SJCRH30 (cell line): ENCODE measurements at regions not wholly inside any gene's neighbourhood (a gene's known extent, or its start where the extent isn't known, plus 50 kb on each side); places are given as distances from the start of the nearest gene placed in this dataset.

Source experiments
- DNase-seq, 2 experiments: peaks; one replicate each; pipeline ENCODE4 v3.0.0-alpha.2; 2015 to 2020
- H3K27ac ChIP-seq: fragments of 250-450 bp; sonication (Bioruptor Pico); 2 replicates; pipeline ENCODE4 v1.5.1; 2020; ENCODE audit warnings: mild to moderate bottlenecking, moderate library complexity
- H3K27me3 ChIP-seq: fragments of 250-450 bp; sonication (Bioruptor Pico); 2 replicates; pipeline ENCODE4 v1.5.1; 2020; ENCODE audit warnings: mild to moderate bottlenecking, moderate library complexity
- H3K36me3 ChIP-seq: fragments of 250-450 bp; sonication (Bioruptor Pico); 2 replicates; pipeline ENCODE4 v1.5.1; 2020; ENCODE audit warnings: mild to moderate bottlenecking, moderate library complexity
- H3K4me1 ChIP-seq: fragments of 250-450 bp; sonication (Bioruptor Pico); 2 replicates; pipeline ENCODE4 v1.5.1; 2020; ENCODE audit warnings: mild to moderate bottlenecking, moderate library complexity
- H3K4me3 ChIP-seq: fragments of 250-450 bp; sonication (Bioruptor Pico); 2 replicates; pipeline ENCODE4 v1.5.1; 2020; ENCODE audit warnings: mild to moderate bottlenecking, moderate library complexity
- H3K9me3 ChIP-seq: fragments of 250-450 bp; sonication (Bioruptor Pico); replicated peaks from 2 replicates; pipeline ENCODE4 v1.5.1; 2020; ENCODE audit warnings: mild to moderate bottlenecking, moderate library complexity

DNA sequence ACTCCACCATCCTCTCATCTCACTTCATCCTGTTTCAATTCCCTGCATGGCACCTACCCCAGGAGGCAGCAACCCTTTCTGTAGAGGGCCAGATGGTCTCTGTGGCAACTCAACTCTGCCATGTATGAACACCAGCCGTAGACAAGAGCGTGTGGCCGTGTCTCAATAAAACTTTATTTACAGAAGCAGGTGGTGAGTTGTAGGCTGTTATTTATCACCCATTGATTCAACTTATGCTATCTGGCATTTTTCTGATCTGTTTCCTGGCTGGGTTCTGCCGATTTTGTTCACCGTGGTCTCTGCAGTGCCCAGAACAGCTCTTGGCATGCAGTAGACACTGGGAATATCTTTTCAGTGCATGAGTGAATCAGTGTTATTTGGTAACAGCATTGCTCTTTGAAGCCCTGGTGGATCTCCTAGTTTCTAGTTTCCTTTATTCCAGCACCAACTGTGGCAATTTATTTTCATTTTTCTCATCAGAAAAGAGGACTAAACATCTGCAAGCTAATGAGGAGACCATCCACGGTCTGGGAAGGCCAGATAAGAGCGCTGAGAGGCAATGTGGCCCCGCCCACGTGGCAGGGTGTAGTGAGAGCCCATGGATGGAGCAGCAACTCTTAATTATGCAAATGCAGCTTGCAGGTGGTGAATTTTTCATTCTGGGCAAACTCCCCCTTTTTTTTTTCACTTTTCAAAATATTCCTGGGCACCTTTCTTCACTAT is 77.9 kb downstream of the CTSL start:
- no peaks in the 10 kb centered on the region for H3K27me3 ChIP-seq
- no peak overlapping the region for H3K4me3 ChIP-seq
- no peak for DNase-seq
- no peaks in the 10 kb centered on the region for H3K9me3 ChIP-seq
- H3K36me3 ChIP-seq, result no peaks in the 10 kb centered on the region
- H3K4me1 ChIP-seq, result no peaks in the 10 kb centered on the region
- no peak overlapping the region for H3K27ac ChIP-seq

DNA sequence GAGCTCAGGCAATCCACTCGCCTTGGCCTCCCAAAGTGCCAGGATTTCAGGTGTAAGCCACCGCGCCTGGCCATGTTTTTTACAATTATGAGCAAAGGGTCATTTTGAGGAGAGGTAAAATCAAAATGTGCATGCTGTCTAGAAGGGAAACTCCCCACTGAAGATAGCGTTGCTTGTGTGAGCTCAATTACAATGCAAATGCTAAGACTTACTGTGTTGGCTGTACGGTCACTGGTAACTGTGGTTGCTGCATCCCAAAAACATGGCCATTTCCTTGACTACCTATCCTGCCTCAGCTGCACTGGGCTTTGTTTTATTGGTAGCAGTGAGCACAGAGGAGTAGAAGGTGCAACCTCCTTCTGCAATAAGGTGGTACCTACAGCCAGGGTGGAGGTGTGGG is 77.4 kb upstream of the SPATA31E1 start:
- Histone ChIP-seq H3K36me3 (no peaks in the 10 kb centered on the region), H3K4me3 (no peak overlapping the region), H3K27me3 (no peaks in the 10 kb centered on the region), H3K27ac (no peak overlapping the region), H3K9me3 (peaks cover 3% of the 10 kb centered on the region; the same call in 1 of the 2 replicates), H3K4me1 (no peaks in the 10 kb centered on the region)
- DNase-seq, result no peak

DNA sequence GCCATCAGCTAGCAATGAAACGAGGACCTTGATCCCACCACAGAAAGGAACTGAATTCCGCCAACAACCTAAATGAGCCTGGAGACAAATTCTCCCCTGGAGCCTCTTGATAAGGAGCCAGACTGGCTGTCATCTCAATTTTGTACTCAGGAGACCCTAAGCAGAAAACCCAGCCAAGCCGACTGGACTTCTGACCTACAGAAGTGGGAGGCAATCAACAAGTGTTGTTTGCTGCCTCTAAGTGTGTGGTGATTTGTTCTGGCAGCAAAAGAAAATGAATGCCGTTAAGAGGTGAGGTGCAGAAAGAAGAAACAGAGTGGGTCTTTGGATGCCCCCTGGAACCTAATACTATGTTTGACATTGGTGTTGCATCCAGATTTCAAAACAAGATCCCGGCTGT is 72.7 kb upstream of the SPATA31E1 start:
- no peak overlapping the region for H3K4me3 ChIP-seq
- peaks cover 3% of the 10 kb centered on the region; the same call in 1 of the 2 replicates for H3K9me3 ChIP-seq
- H3K27me3 ChIP-seq, result no peaks in the 10 kb centered on the region
- DNase-seq, result no peak
- no peaks in the 10 kb centered on the region for H3K4me1 ChIP-seq
- H3K27ac ChIP-seq, result no peak overlapping the region
- H3K36me3 ChIP-seq, result no peaks in the 10 kb centered on the region

DNA sequence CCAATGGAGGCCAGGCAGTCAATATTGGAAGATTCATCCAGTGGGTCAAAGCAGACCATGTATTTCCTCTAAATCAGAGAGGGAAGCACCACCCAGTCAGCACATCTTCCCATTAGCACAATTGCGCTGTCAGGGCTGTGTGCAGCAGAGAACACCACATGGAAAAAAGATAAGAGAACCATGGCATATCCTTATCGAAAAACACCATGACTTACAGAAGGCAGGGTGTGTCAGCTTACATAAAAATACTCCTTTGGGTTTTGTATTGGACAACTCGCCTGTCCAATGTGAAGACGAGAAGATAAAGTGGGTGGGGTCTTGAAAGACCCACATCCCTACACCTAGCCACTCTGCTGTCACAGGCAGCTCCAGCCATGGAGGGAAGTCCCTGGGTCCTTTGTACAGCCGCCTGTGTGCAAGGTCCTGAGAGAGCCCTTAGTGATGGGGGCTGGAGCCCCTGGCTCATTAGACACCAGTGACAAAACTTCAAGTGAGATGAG is 71.9 kb upstream of the SPATA31E1 start:
- no peak overlapping the region for H3K27ac ChIP-seq

DNA sequence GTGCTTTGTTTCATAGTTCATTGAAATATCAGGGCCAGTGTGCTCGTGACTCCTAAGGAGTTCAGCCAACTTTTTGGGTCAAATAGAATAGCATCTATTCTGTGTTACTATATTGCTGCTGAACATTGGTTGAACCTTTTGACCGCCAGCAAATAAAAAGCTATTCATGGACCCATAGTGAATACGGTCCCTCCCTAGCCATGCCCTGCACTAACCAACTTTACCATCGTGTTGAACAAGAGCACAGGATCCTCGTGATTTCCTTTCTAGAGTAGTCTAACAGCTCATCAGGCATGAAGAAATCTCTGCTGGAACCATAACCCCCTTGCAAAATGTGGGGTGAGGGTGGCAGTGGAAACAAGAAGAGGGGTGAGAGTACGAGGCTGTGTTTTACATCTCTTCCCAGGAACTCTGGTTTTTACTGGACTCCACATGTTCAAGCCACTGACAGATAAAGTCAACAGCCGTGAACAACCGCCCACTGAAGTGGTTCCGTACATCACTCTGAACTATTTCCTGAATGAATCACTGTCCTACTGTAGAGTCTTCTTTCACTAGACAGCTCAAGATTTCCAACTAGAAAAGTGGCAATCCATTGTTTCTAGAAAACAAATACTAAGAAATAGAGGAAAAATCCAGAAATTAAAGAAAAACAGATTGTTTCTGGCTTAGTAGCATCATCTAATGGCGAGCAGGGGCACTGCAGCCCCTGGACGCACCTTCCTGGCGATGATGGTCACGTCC is 70.1 kb upstream of the SPATA31E1 start:
- H3K36me3 ChIP-seq, result no peaks in the 10 kb centered on the region
- H3K27ac ChIP-seq, result no peak overlapping the region
- peak in 1 of 2 experiments; percentile 24 for DNase-seq
- 0 out of 2 replicates have a peak, but pooled peaks cover 3% of the 10 kb centered on the region for H3K4me1 ChIP-seq
- H3K9me3 ChIP-seq, result peaks cover 3% of the 10 kb centered on the region; the same call in 1 of the 2 replicates
- H3K4me3 ChIP-seq, result no peak overlapping the region
- no peaks in the 10 kb centered on the region for H3K27me3 ChIP-seq

More for the DNA sequence above, 71.9 kb upstream of the SPATA31E1 start:
- no peaks in the 10 kb centered on the region for H3K4me1 ChIP-seq
- peaks cover 3% of the 10 kb centered on the region; the same call in 1 of the 2 replicates for H3K9me3 ChIP-seq
- H3K27me3 ChIP-seq, result no peaks in the 10 kb centered on the region
- DNase-seq, result no peak
- H3K36me3 ChIP-seq, result no peaks in the 10 kb centered on the region
- no peak overlapping the region for H3K4me3 ChIP-seq

DNA sequence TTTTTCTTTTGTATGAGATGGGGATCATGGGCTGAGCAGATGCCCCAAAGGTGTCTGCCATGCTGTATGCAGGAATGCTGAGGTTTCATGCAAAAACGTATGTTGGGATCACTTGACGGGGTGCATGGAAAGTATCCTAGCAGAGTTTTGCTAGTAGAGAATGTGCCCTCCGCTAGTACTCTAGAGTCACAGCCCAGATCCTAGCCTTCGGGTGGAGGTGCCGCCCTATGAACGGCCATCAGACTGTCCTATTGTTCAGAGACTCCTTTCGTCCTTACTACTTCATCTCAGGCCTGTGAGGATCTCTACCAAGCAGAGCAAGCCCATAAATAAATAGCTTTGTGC is 69.6 kb upstream of the SPATA31E1 start:
- DNase-seq, result no peak
- Histone ChIP-seq H3K27me3 (no peaks in the 10 kb centered on the region), H3K36me3 (no peaks in the 10 kb centered on the region), H3K4me1 (0 out of 2 replicates have a peak, but pooled peaks cover 3% of the 10 kb centered on the region), H3K9me3 (peaks cover 3% of the 10 kb centered on the region; the same call in 1 of the 2 replicates), H3K4me3 (no peak overlapping the region), H3K27ac (no peak overlapping the region)

DNA sequence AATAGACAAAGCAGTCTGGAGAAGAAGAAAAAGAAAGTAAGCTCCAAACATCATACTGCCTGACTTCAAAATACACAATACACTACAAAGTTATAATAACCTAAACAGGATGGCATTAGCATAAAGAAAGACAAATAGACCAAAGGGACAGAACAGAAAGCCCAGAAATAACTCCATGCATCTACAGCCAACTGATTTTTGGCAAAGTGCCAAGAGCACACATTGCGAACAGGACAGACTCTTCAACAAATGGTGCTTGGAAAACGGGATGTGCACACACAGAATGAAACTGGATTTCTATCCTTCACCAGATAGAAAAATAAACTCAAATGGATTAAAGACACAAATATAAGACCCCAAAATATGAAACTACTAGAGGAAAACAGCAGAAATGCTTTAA is 66.6 kb upstream of the SPATA31E1 start:
- Histone ChIP-seq H3K27me3 (no peaks in the 10 kb centered on the region), H3K36me3 (no peaks in the 10 kb centered on the region), H3K9me3 (no peaks in the 10 kb centered on the region), H3K4me1 (peaks cover 6% of the 10 kb centered on the region; the same call in 1 of the 2 replicates), H3K4me3 (no peak overlapping the region), H3K27ac (no peak overlapping the region)
- peak; percentile 23 to 60 for DNase-seq

DNA sequence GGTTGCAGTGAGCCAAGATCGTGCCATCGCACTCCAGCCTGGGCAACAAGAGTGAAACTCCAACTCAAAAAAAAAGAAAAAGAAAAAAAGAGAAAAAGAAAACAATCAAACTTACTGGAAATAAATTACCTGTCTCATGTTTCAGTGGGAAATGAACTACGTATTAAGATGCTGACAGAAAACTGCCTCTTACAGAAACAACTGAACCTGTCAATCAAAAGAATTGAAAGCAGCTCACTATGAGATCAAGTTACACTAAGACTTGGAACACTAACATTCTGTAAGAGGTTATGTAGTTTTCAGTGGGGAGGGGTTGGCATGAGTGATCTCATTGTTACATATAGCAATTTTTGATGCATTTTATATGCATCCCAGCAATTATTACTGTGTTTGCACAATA is 64.4 kb upstream of the SPATA31E1 start:
- peaks cover 6% of the 10 kb centered on the region; the same call in 1 of the 2 replicates for H3K4me1 ChIP-seq
- H3K27ac ChIP-seq, result no peak overlapping the region
- H3K27me3 ChIP-seq, result no peaks in the 10 kb centered on the region
- no peak overlapping the region for H3K4me3 ChIP-seq
- DNase-seq, result peak in 1 of 2 experiments; percentile 50
- no peaks in the 10 kb centered on the region for H3K9me3 ChIP-seq
- H3K36me3 ChIP-seq, result no peaks in the 10 kb centered on the region

DNA sequence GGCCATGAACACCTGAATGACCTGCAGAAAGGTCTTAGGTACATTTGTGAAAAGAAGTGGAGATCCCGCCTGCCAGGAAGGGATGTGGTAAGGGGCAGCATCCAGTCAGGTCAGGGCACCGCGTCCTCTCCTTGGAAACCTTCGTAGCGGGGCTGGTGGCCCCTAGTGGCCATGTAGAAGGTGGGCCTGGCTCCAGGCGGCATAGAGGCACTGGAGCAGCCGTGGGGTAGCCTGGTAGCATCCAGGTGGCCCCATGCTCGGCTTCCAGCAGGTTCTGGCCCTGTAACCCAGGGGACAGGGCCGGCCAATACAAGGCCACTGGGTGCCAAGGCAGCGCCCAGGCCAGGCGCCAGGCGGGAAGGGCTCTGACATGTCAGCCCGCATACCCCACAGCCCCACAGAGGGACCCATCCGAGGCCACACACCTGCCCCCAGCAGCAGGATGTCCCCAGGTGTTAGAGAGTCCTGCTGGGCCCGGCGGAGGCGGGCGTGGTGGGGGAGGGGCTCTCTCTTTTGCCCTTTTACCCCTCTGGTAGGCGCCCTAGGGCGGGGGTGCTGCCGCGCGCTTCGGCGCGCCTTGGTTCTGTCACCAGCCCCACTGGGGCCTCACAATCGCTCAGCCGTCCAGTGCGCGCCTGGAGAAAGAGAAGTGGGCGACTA is 58.3 kb upstream of the SPATA31E1 start:
- Histone ChIP-seq H3K36me3 (no peaks in the 10 kb centered on the region; the same call in 1 of the 2 replicates), H3K27me3 (no peaks in the 10 kb centered on the region), H3K27ac (no peak overlapping the region), H3K9me3 (no peaks in the 10 kb centered on the region), H3K4me3 (no peak overlapping the region), H3K4me1 (no peaks in the 10 kb centered on the region)
- no peak for DNase-seq

DNA sequence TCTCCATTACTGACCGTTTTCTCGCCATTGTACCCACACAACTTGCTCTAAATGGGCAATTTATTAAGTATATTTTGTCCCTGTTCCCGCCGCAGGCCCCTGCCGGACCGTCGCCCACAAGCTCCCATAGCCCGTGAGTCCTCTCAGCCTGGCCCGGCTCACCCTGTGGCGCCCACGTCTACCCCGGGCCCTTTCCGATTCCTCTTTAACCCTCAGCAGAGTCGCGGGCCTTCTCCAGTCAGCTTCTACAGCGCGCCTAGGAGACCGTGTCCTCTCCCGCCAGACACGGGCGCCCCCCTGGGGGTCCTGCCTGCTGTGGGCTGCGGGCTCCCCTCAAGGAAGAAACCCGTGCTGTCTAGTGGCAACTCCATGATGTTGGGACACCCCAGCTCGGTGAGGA is 57.8 kb upstream of the SPATA31E1 start:
- Histone ChIP-seq H3K27ac (no peak overlapping the region), H3K4me1 (no peaks in the 10 kb centered on the region), H3K4me3 (no peak overlapping the region), H3K36me3 (no peaks in the 10 kb centered on the region; the same call in 1 of the 2 replicates), H3K9me3 (no peaks in the 10 kb centered on the region), H3K27me3 (no peaks in the 10 kb centered on the region)
- DNase-seq, result no peak

DNA sequence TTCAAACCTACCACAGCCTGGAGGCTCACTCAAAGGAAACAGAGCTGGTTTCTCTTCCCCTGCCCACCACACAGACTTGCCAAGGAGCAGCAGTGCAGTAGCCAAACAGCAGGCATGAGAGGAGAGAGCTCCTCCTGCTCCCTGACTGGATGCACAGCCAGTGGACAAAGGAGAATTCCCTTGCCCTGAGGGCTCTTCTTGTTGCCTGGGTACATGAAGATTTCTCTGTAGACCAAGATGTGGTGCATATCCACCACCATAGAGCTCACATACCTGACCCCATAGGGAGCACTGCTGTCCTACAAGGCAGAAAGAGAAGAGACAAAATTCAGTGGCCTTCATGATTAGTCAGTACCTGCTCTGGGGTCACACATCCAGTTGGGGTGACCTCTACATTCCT is 56.3 kb upstream of the SPATA31E1 start:
- H3K36me3 ChIP-seq, result no peaks in the 10 kb centered on the region; the same call in 1 of the 2 replicates
- H3K27ac ChIP-seq, result no peak overlapping the region
- H3K27me3 ChIP-seq, result no peaks in the 10 kb centered on the region
- H3K9me3 ChIP-seq, result 0 out of 2 replicates have a peak, but pooled peaks cover 1% of the 10 kb centered on the region
- DNase-seq, result no peak
- no peaks in the 10 kb centered on the region for H3K4me1 ChIP-seq
- no peak overlapping the region for H3K4me3 ChIP-seq

DNA sequence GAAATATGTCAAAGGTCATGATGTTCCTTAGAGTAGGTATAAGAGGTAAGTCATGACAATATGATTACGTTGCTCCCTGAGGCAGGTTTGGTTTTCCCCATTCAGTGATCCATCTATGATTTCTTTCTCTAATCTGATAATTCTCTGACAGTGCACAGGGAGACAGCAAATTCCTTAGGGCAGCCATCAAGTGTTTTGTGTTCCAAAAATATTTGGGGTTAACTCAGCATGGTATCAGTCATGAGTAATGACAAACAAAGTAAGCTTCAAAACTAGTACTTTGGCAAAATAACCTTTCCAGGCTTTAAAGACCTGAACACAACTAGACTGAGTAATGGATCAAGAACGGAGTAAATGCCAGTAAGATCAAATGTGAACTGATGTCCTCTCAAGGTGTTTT is 55.3 kb upstream of the SPATA31E1 start:
- no peaks in the 10 kb centered on the region for H3K27me3 ChIP-seq
- no peaks in the 10 kb centered on the region for H3K4me1 ChIP-seq
- H3K4me3 ChIP-seq, result no peak overlapping the region
- 0 out of 2 replicates have a peak, but pooled peaks cover 2% of the 10 kb centered on the region for H3K9me3 ChIP-seq
- no peak overlapping the region for H3K27ac ChIP-seq
- no peak for DNase-seq
- no peaks in the 10 kb centered on the region; the same call in 1 of the 2 replicates for H3K36me3 ChIP-seq

DNA sequence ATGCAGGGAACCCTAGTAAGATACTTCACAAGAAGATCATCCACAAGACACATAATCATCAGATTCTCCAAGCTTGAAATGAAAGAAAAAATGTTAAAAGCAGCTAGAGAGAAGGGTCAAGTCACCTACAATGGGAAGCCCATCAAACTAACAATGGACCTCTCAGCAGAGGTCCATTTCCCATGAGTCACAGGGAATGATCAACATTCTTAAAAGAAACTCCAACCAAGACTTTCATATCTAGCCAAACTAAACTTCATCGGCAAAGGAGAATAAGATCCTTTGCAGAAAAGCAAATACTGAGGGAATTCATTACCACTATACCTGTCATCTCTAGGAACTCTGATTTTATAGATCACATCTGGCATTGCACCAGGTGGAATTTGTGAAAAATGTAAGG is 52.9 kb upstream of the SPATA31E1 start:
- no peak overlapping the region for H3K4me3 ChIP-seq
- H3K36me3 ChIP-seq, result no peaks in the 10 kb centered on the region; the same call in 1 of the 2 replicates
- no peak for DNase-seq
- H3K4me1 ChIP-seq, result no peaks in the 10 kb centered on the region
- H3K9me3 ChIP-seq, result 0 out of 2 replicates have a peak, but pooled peaks cover 2% of the 10 kb centered on the region
- no peak overlapping the region for H3K27ac ChIP-seq
- no peaks in the 10 kb centered on the region for H3K27me3 ChIP-seq

DNA sequence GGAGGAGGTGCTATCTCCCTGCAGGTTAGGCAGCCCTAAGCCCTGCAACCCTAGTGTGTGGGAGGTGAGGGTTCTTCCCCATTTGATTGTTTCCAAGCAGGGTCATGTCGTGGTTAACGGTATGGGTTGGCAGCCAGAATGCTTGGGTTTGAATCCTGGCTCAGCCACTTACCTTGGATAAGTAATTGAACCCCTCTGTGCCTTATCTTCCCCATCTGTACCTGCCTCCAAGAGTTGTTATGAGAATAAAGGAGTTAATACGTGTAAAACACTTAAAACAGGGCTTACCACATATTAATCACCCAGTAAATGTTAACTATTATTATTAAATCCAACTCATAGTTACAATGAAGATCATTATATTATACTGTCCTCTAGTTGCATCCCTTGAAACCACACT is 52.2 kb upstream of the SPATA31E1 start:
- H3K4me1 ChIP-seq, result no peaks in the 10 kb centered on the region

More for the DNA sequence above, 52.2 kb upstream of the SPATA31E1 start:
- no peak overlapping the region for H3K4me3 ChIP-seq
- H3K9me3 ChIP-seq, result 0 out of 2 replicates have a peak, but pooled peaks cover 2% of the 10 kb centered on the region
- no peak overlapping the region for H3K27ac ChIP-seq
- H3K27me3 ChIP-seq, result no peaks in the 10 kb centered on the region
- DNase-seq, result no peak
- no peaks in the 10 kb centered on the region; the same call in 1 of the 2 replicates for H3K36me3 ChIP-seq
